ENCODE measurements at regions not wholly inside any gene's neighbourhood (a gene's known extent, or its start where the extent isn't known, plus 50 kb on each side); places are given as distances from the start of the nearest gene placed in this dataset.

GRCh38 chr3:76495216-76495615 lies 544.7 kb upstream of the ROBO2 start:
- Histone ChIP-seq H3K9me3 (replicated peaks; ENCODE audit: control insufficient read depth, insufficient read depth, low read depth, low read length) (no peaks in the 10 kb centered on the region), H3K4me2 (ENCODE audit: insufficient read depth, low read length) (no peak overlapping the region), H3K9me1 (ENCODE audit: control insufficient read depth, insufficient read depth, low read length) (no peaks in the 10 kb centered on the region), H2AFZ (ENCODE audit: low read depth, low read length) (no peak overlapping the region), H3K36me3 (ENCODE audit: control insufficient read depth, insufficient read depth, low read length) (no peaks in the 10 kb centered on the region), H3K27ac (ENCODE audit: extremely low read depth, low read depth, low read length) (no peak overlapping the region), H3K4me1 (replicated peaks in 1 of 2; ENCODE audit: control insufficient read depth in 2 of 2, insufficient read depth in 2 of 2, low read length in 2 of 2) (no peaks in the 10 kb centered on the region), H3K9ac (ENCODE audit: insufficient read depth in 1 of 2, low read depth in 2 of 2, low read length in 2 of 2) (no peak overlapping the region), H3K27me3 (ENCODE audit: control insufficient read depth in 2 of 2, insufficient read depth in 2 of 2, low read length in 2 of 2) (no peaks in the 10 kb centered on the region), H3K79me2 (ENCODE audit: control insufficient read depth, insufficient read depth, low read length) (no peaks in the 10 kb centered on the region), H4K20me1 (replicated peaks; ENCODE audit: control insufficient read depth, insufficient read depth, low read length) (no peaks in the 10 kb centered on the region), H3K4me3 (no peak overlapping the region)
- BruUV-seq (replicated peaks), result no TSS peak
- ChIA-PET CTCF (ENCODE audit: low intra/inter-chr PET ratio) (no interaction called here), POLR2A (no interaction called here)
- FAIRE-seq (no peak), DNase-seq (ENCODE audit: extremely low read depth in 1 of 4, low spot score in 3 of 4) (no peak), ATAC-seq (no peak)
- in situ Hi-C loops (cut with MboI) (no loop called here), intact Hi-C loops (cut with micrococcal nuclease) (no loop called here)
- 0% methylated on average over 2 of the region's 2 CpGs for WGBS (ENCODE audit: insufficient coverage, low coverage, missing lambda C conversion rate)
- TF ChIP-seq CBX3 (IDR thresholded peaks at IDR 0.05; ENCODE audit: borderline replicate concordance in 1 of 2, low read length in 2 of 2) (no peak), RAD51 (IDR thresholded peaks at IDR 0.05; ENCODE audit: borderline replicate concordance, low read depth) (no peak), PHF8 (IDR thresholded peaks at IDR 0.05; ENCODE audit: borderline replicate concordance, low read length) (no peak), TCF15 (CRISPR knock-in tag; IDR thresholded peaks at IDR 0.05) (no peak), HOXB6 (CRISPR knock-in tag; IDR thresholded peaks at IDR 0.05; ENCODE audit: borderline replicate concordance) (no peak), ZNF318 (IDR thresholded peaks at IDR 0.05; ENCODE audit: borderline replicate concordance in 1 of 2, low read depth in 1 of 2) (no peak), RNF2 (IDR thresholded peaks at IDR 0.05) (no peak), GMEB1 (CRISPR knock-in tag; IDR thresholded peaks at IDR 0.05) (no peak), HDAC1 (IDR thresholded peaks at IDR 0.05) (no peak), NR2C2 (CRISPR knock-in tag; IDR thresholded peaks at IDR 0.05) (no peak), NR2C2 (tag; IDR thresholded peaks at IDR 0.05) (no peak), ZKSCAN1 (IDR thresholded peaks at IDR 0.05; ENCODE audit: low read depth, low read length) (no peak), SLC30A9 (CRISPR knock-in tag; IDR thresholded peaks at IDR 0.05) (no peak), ILF3 (IDR thresholded peaks at IDR 0.05; ENCODE audit: borderline replicate concordance) (no peak), TSC22D4 (tag; IDR thresholded peaks at IDR 0.05) (no peak)

All from K562 (cell line).